Activated CD8-positive, alpha-beta memory T cell treated with anti-CD3 and anti-CD28 coated beads, Interleukin-2, amount 10 ng/mL, durations not matched to agents 7 days and 5 days (primary cell): ENCODE measurements at regions not wholly inside any gene's neighbourhood (a gene's known extent, or its start where the extent isn't known, plus 50 kb on each side); places are given as distances from the start of the nearest gene placed in this dataset.
"Not testable (repeated sequence)": the region's sequence is repeated elsewhere in the genome, so short reads cannot be mapped to it uniquely, and the experiment has no call there.

Experiments used
- ATAC-seq: fragments of 150-1000 bp; cut with Tn5 transposase; one replicate; pipeline ENCODE4 v1.10.0; 2021; ENCODE audit warnings: moderate library complexity
- CTCF ChIA-PET: fragments of 350-600 bp; sonication (Branson Sonifier 250); formaldehyde crosslinking; loops from one replicate; lab custom pipeline; 2021; ENCODE audit warnings: antibody characterized with exemption; lab: Charles Lee
- DNase-seq: peaks from one replicate; pipeline ENCODE4 v3.0.0-alpha.2; 2020
- H3K27ac Mint-ChIP-seq: one replicate; pipeline ENCODE4 v1.8.0; 2021; ENCODE audit warnings: mild to moderate bottlenecking, mixed read lengths
- H3K27me3 Mint-ChIP-seq: one replicate; pipeline ENCODE4 v1.8.0; 2021; ENCODE audit warnings: mixed read lengths
- H3K36me3 Mint-ChIP-seq: one replicate; pipeline ENCODE4 v1.8.0; 2021; ENCODE audit warnings: mild to moderate bottlenecking, mixed read lengths
- H3K4me1 Mint-ChIP-seq: one replicate; pipeline ENCODE4 v1.8.0; 2021; ENCODE audit warnings: mixed read lengths
- H3K4me3 Mint-ChIP-seq: one replicate; pipeline ENCODE4 v1.8.0; 2021; ENCODE audit warnings: mild to moderate bottlenecking, moderate library complexity, mixed read lengths
- H3K9me3 Mint-ChIP-seq: one replicate; pipeline ENCODE4 v1.8.0; 2022; ENCODE audit warnings: low read depth, mixed read lengths

GRCh38 chr3:177410730-177411129, 213.4 kb upstream of the TBL1XR1 start:
- H3K4me3 Mint-ChIP-seq = no peak overlapping the region
- peaks cover 8% of the 10 kb centered on the region for H3K4me1 Mint-ChIP-seq
- H3K27ac Mint-ChIP-seq = no peak overlapping the region
- ATAC-seq = no peak
- CTCF ChIA-PET = interaction anchor here (1.0 kb wide), 1 partner anchor 9 kb away, joined by 3 read pairs; no protein-coding TSS in a partner anchor
- no peaks in the 10 kb centered on the region for H3K27me3 Mint-ChIP-seq
- peaks cover 2% of the 10 kb centered on the region for H3K9me3 Mint-ChIP-seq
- peaks cover 5% of the 10 kb centered on the region for H3K36me3 Mint-ChIP-seq
- DNase-seq = no peak

GRCh38 chr3:177411201-177411600, 213.9 kb upstream of the TBL1XR1 start:
- no peak for ATAC-seq
- no peaks in the 10 kb centered on the region for H3K27me3 Mint-ChIP-seq
- H3K36me3 Mint-ChIP-seq = peaks cover 5% of the 10 kb centered on the region
- CTCF ChIA-PET = interaction anchor here (1.0 kb wide), 1 partner anchor 8 kb away, joined by 3 read pairs; no protein-coding TSS in a partner anchor
- H3K9me3 Mint-ChIP-seq = peaks cover 2% of the 10 kb centered on the region
- DNase-seq = no peak
- no peak overlapping the region for H3K27ac Mint-ChIP-seq
- peaks cover 8% of the 10 kb centered on the region for H3K4me1 Mint-ChIP-seq
- no peak overlapping the region for H3K4me3 Mint-ChIP-seq

GRCh38 chr3:177412677-177413170, 215.4 kb upstream of the TBL1XR1 start:
- H3K36me3 Mint-ChIP-seq, H3K9me3 Mint-ChIP-seq, H3K4me1 Mint-ChIP-seq, CTCF ChIA-PET, ATAC-seq, H3K4me3 Mint-ChIP-seq, H3K27ac Mint-ChIP-seq, DNase-seq, H3K27me3 Mint-ChIP-seq: not testable (repeated sequence)

GRCh38 chr3:177414093-177414492, 216.8 kb upstream of the TBL1XR1 start:
- CTCF ChIA-PET = no interaction called here
- no peak overlapping the region for H3K4me3 Mint-ChIP-seq

GRCh38 chr3:177418787-177419186, 221.5 kb upstream of the TBL1XR1 start:
- Mint-ChIP-seq H3K4me3 (no peak overlapping the region), H3K36me3 (peaks cover 1% of the 10 kb centered on the region), H3K27me3 (no peaks in the 10 kb centered on the region), H3K27ac (no peak overlapping the region), H3K4me1 (peaks cover 37% of the 10 kb centered on the region), H3K9me3 (peaks cover 2% of the 10 kb centered on the region)
- CTCF ChIA-PET = no interaction called here
- ATAC-seq = peak; percentile 45
- DNase-seq = no peak

More at GRCh38 chr3:177414093-177414492, 216.8 kb upstream of the TBL1XR1 start:
- H3K27me3 Mint-ChIP-seq = no peaks in the 10 kb centered on the region
- no peak overlapping the region for H3K27ac Mint-ChIP-seq
- H3K4me1 Mint-ChIP-seq = peaks cover 13% of the 10 kb centered on the region
- H3K9me3 Mint-ChIP-seq = peaks cover 2% of the 10 kb centered on the region
- DNase-seq (no peak), ATAC-seq (no peak)
- peaks cover 5% of the 10 kb centered on the region for H3K36me3 Mint-ChIP-seq

GRCh38 chr3:177419904-177420601, 222.8 kb upstream of the TBL1XR1 start:
- DNase-seq (no peak), ATAC-seq (peak; percentile 72)
- no peak overlapping the region for H3K4me3 Mint-ChIP-seq
- H3K27ac Mint-ChIP-seq = peak overlapping the region; percentile 39
- peaks cover 37% of the 10 kb centered on the region for H3K4me1 Mint-ChIP-seq
- H3K36me3 Mint-ChIP-seq = peaks cover 1% of the 10 kb centered on the region
- CTCF ChIA-PET = interaction anchor here (0.8 kb wide), 1 partner anchor 10 kb away, joined by 3 read pairs; no protein-coding TSS in a partner anchor
- peaks cover 2% of the 10 kb centered on the region for H3K9me3 Mint-ChIP-seq
- no peaks in the 10 kb centered on the region for H3K27me3 Mint-ChIP-seq

- CTCF ChIA-PET = no interaction called here
- Mint-ChIP-seq H3K9me3 (no peaks in the 10 kb centered on the region), H3K27ac (peak overlapping the region; percentile 39), H3K36me3 (no peaks in the 10 kb centered on the region), H3K27me3 (no peaks in the 10 kb centered on the region), H3K4me3 (no peak overlapping the region), H3K4me1 (peaks cover 37% of the 10 kb centered on the region)
- no peak for ATAC-seq
- DNase-seq = no peak
Observed at GRCh38 chr3:177420651-177421480, 223.6 kb upstream of the TBL1XR1 start.

GRCh38 chr3:177421481-177421785, 224.2 kb upstream of the TBL1XR1 start:
- H3K4me1 Mint-ChIP-seq = peaks cover 39% of the 10 kb centered on the region
- no peaks in the 10 kb centered on the region for H3K9me3 Mint-ChIP-seq
- no peaks in the 10 kb centered on the region for H3K36me3 Mint-ChIP-seq
- H3K27ac Mint-ChIP-seq = no peak overlapping the region
- no peak overlapping the region for H3K4me3 Mint-ChIP-seq
- CTCF ChIA-PET = no interaction called here
- DNase-seq (no peak), ATAC-seq (no peak)
- no peaks in the 10 kb centered on the region for H3K27me3 Mint-ChIP-seq

GRCh38 chr3:177424521-177424920, 227.2 kb upstream of the TBL1XR1 start:
- Mint-ChIP-seq H3K4me1 (peaks cover 48% of the 10 kb centered on the region), H3K27ac (no peak overlapping the region)
- CTCF ChIA-PET = interaction anchor here (0.9 kb wide), 1 partner anchor 160 kb away, joined by 3 read pairs; no protein-coding TSS in a partner anchor

GRCh38 chr3:177425042-177425441, 227.8 kb upstream of the TBL1XR1 start:
- no peak for DNase-seq
- CTCF ChIA-PET = no interaction called here

More at GRCh38 chr3:177424521-177424920, 227.2 kb upstream of the TBL1XR1 start:
- no peak for ATAC-seq
- H3K9me3 Mint-ChIP-seq = no peaks in the 10 kb centered on the region
- no peak overlapping the region for H3K4me3 Mint-ChIP-seq
- H3K36me3 Mint-ChIP-seq = peaks cover 2% of the 10 kb centered on the region
- no peak for DNase-seq
- no peaks in the 10 kb centered on the region for H3K27me3 Mint-ChIP-seq

GRCh38 chr3:177426106-177426877, 229.0 kb upstream of the TBL1XR1 start:
- CTCF ChIA-PET = interaction anchor here (1.7 kb wide), 1 partner anchor 19 kb away, joined by 3 read pairs; no protein-coding TSS in a partner anchor
- H3K4me3 Mint-ChIP-seq = peak overlapping the region; percentile 57
- H3K27me3 Mint-ChIP-seq = no peaks in the 10 kb centered on the region
- H3K9me3 Mint-ChIP-seq = no peaks in the 10 kb centered on the region
- H3K36me3 Mint-ChIP-seq = peaks cover 2% of the 10 kb centered on the region
- peaks cover 31% of the 10 kb centered on the region for H3K4me1 Mint-ChIP-seq
- DNase-seq (no peak), ATAC-seq (no peak)
- H3K27ac Mint-ChIP-seq = peak overlapping the region; percentile 82

More at GRCh38 chr3:177425042-177425441, 227.8 kb upstream of the TBL1XR1 start:
- Mint-ChIP-seq H3K27me3 (no peaks in the 10 kb centered on the region), H3K9me3 (no peaks in the 10 kb centered on the region), H3K4me1 (peaks cover 43% of the 10 kb centered on the region), H3K27ac (no peak overlapping the region), H3K36me3 (peaks cover 2% of the 10 kb centered on the region), H3K4me3 (no peak overlapping the region)
- ATAC-seq = no peak

GRCh38 chr3:177426878-177427495, 229.7 kb upstream of the TBL1XR1 start:
- CTCF ChIA-PET = interaction anchor here (0.6 to 1.7 kb wide), 3 partner anchors 20 to 391 kb away, joined by 3 read pairs; no protein-coding TSS in a partner anchor
- ATAC-seq = peak; percentile 97

More at GRCh38 chr3:177426878-177427495, 229.7 kb upstream of the TBL1XR1 start:
- Mint-ChIP-seq H3K4me1 (peaks cover 24% of the 10 kb centered on the region), H3K27me3 (no peaks in the 10 kb centered on the region), H3K4me3 (peak overlapping the region; percentile 57), H3K36me3 (peaks cover 2% of the 10 kb centered on the region), H3K9me3 (no peaks in the 10 kb centered on the region), H3K27ac (peak overlapping the region; percentile 82)
- DNase-seq = peak; percentile 79
